Astrocyte of the hippocampus (primary cell): ENCODE measurements at regions not wholly inside any gene's neighbourhood (a gene's known extent, or its start where the extent isn't known, plus 50 kb on each side); places are given as distances from the start of the nearest gene placed in this dataset.

Experiments used
- DNase-seq: peaks from one replicate; pipeline ENCODE4 v3.0.0; 2011; ENCODE audit warnings: low read depth, low spot score

DNA sequence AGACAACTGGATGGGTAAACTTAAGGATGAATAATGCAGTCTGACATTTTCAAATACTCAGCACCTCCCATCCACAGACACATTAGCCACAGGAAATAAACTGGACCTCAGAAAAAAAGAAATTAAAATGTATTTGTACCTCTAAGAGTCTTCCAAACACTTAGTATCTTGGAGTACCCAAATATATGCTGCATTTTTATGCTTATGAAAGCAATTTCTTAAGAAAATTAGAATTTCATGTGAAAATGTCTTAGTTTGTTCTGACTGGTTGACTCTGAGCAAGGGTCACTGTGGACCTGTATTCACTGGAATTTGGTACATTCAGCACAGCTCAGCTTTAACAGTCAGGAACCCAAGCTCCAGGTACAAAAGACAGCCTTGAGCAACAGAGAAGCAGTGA is 216.2 kb upstream of the UBE2E2 start:
- DNase-seq, result no peak

GRCh38 chr3:22988566-22988965 is 214.6 kb upstream of the UBE2E2 start:
- DNase-seq, result no peak

- DNase-seq, result no peak
These were observed 213.4 kb upstream of the UBE2E2 start for GRCh38 chr3:22989716-22990115.

DNA sequence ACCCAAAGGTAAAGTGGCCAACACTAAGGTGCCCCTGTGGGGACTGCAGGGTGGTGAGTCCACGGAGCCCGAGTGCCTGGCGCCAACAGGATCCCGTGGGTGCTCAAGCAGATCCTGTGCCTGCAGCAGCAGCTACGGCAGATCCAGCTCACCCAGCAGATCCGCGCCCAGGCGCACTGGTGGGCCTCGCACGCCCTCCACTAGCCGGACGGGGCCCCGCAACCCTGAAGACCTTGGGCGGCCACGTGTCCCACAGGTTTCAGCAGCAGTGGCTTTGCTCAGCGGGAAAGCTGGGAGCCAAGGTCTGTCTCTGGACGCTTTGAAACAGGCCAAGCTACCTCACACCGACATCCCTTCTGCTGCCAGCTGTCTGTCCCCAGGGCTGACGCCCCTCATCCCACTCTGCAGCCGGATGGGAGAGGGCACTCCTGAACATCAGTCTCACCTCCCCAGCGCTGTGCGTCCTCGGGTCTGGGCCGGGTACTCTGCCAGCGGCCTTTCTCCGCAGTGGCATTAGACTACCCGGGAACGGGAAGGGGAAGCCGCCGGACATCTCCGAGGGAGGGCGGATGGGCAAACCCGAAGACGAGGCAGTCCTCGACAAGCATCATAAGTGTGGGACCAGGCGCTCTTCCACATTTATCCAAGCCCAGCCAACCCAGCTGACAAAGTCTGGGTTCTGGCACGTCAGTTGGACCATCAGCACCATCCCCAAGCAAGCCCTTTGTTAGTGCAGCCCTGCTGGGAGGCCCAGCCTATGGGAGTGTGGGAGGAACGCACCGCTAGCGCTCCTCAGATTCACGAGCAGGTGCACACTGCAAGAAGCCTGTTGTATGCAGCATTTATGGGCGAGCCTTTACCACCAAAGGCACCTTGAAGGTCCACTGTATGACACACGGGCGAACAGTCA is 212.6 kb upstream of the UBE2E2 start:
- DNase-seq, result no peak

GRCh38 chr3:22994781-22995180 is 208.3 kb upstream of the UBE2E2 start:
- DNase-seq, result no peak

DNA sequence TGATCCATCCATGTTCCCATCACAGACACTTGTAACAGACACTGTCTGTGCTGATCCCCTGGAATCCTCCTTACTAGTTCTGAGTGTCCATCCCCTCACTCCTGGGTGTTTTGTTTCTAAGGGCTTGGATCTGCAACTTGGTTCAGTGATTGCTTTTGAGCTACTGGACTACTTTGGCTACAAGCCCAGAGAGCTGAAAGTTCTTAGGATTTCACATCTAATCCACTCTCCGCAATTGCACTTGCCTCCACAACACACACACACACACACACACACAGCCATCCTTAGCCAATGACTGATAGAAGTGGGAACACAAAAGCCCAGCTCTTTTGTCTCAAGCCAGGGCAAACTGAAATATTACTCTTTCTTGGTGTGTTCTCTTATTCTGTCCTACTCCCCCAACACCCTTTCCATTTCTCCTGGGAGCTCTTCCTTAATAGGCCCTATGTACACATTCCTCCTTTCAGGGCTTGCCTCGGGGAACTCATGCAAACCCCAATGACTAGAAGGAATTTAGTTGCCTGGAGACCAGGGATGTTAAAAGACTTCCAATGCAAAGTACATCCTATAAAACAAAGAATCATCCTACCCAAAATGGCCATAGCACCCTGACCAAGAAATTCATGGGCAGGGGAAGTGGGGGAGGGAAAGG is 206.1 kb upstream of the UBE2E2 start:
- DNase-seq, result peak; percentile 53

- no peak for DNase-seq
These were observed 202.8 kb upstream of the UBE2E2 start for GRCh38 chr3:23000371-23000770.

DNA sequence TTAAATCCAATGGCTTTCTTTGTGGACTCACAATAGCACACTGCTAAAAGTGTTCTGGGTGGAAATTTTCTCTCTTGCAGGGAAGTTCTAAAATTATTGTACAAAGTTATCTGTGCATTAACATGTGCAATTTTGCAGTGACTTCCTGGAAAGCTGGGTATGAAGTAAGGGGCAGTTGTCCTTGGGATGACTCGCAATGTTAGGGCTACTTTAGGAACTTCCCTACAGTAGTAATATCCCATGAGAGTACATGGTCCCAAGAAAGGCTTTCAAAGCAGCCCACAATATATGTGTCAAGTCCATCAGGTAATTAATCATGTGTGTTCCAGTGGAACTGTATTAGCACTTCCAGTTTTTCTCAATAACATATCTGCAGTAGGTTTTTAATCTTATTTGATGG is 201.0 kb upstream of the UBE2E2 start:
- no peak for DNase-seq

- peak; percentile 59 for DNase-seq
These were observed 200.0 kb upstream of the UBE2E2 start for GRCh38 chr3:23002836-23003732.

- DNase-seq, result no peak
These were observed 199.4 kb upstream of the UBE2E2 start for GRCh38 chr3:23003733-23004046.

GRCh38 chr3:23004971-23005370 is 198.2 kb upstream of the UBE2E2 start:
- peak; percentile 85 for DNase-seq

DNA sequence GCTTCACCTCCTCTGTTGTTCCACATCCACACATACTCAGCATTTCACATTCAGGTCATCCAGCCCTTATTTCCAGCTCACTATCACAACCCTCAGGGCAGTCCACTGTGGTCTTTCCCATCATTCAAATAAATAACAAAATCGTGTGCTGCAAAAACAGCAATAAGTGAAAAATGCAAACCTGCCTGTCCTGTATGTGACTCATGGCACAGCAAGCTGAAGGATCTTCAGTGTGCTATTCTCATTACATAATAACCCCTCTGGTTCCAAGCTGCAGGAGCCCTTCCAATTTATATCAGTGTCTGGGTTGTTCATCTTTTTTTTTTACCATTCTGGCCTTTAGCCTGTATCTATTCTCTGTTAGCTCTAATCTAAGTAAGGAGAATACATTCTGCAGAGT is 185.3 kb upstream of the UBE2E2 start:
- DNase-seq, result peak; percentile 37

GRCh38 chr3:23019596-23020300 is 183.4 kb upstream of the UBE2E2 start:
- DNase-seq, result peak; percentile 14

DNA sequence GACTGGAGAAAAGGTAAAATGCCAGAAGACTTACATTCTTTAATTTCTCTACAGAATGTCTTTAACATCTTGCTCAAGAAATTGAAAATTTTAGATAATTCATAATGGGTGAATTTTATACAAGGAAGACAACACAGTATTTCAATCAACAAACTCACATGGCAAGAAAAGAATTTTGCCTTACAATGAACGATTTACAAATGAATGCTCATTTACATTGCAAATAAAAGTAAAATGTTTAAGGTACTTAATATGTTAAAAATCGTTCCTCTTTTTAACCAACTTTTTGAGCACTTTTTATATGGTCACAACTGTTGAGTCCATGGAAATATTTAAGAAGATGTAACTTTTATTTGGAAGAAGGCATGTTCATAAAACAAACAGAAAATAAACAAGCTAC is 174.8 kb upstream of the UBE2E2 start:
- DNase-seq, result no peak

DNA sequence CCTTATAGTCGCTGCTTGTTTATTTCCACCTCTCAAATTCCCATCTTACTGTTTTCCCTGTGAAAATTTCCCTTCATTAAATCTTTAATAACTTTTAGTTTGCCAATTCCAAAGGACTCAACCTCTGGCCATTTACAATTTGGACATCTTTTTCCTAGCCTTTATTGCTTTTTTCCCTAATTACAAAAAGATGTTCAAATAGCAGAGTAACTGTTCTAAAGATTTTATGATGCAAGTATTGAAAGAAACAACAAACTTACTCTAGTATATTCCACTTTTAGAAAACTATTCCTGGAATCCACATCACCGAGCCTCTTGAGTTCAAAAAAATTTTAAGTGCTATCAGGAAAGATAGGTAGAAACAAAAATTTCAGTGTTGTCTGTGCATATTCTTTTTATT is 174.1 kb upstream of the UBE2E2 start:
- DNase-seq, result no peak

DNA sequence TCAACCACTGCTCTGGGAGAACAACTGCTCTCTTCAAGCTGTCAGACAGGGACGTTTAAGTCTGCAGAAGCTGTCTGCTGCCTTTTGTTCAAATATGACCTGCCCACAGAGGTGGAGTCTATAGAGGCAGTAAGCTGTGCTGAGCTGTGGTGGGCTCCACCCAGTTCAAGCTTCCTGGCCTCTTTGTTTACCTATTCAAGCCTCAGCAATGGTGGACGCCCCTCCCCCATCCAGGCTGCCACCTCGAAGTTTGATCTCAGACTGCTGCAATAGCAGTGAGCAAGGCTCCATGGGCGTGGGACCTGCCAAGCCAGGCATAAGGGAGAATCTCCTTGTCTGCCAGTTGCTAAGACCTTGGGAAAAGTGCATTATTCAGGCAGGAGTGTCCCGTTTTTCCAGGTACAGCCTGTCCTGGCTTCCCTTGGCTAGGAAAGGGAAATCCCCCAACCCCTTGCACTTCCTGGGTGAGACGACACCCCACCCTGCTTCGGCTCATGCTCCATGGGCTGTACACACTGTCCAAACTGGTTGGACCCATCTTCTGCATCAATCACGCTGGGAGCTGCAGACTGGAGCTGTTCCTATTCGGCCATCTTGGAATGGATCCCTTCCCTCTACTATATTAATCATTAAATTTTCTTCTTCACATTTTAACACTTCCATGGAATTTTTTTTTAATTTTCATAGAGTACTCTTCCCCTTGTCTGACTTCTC is 167.0 kb upstream of the UBE2E2 start:
- DNase-seq, result no peak

- no peak for DNase-seq
These were observed 166.4 kb upstream of the UBE2E2 start for GRCh38 chr3:23036728-23037127.

GRCh38 chr3:23038471-23038870 is 164.7 kb upstream of the UBE2E2 start:
- DNase-seq, result no peak

- peak; percentile 26 for DNase-seq
These were observed 161.0 kb upstream of the UBE2E2 start for GRCh38 chr3:23041918-23042696.

DNA sequence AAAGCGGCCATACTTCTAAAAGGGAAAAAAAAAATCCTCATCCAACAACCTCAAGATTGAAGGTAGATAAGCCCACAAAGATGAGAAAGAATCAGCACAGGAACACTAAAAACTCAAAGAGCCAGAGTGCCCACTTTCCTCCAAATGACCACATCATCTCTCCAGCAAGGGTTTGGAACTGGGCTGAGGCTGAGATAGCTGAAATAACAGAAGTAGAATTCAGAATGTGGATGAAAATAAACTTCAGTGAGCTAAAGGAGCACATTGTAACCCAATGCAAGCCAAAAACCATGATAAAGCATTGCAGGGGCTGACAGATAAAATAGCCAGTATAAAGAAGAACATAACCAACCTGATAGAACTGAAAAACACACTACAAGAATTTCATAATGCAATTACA is 158.7 kb upstream of the UBE2E2 start:
- DNase-seq, result no peak
